Suprapubic skin (tissue), 3 donors: ENCODE measurements at regions not wholly inside any gene's neighbourhood (a gene's known extent, or its start where the extent isn't known, plus 50 kb on each side); places are given as distances from the start of the nearest gene placed in this dataset.

Source experiments
- CTCF ChIP-seq, 2 donors: fragments of 200-600 bp in 1 of 2; fragments of 450-650 bp in 1 of 2; sonication (generic) in 1 of 2; IDR thresholded peaks; one replicate each; pipeline ENCODE4 v1.5.1; 2016 to 2019; ENCODE audit warnings: antibody characterized with exemption in 2 of 2, mild to moderate bottlenecking in 1 of 2, moderate library complexity in 1 of 2
- POLR2A ChIP-seq, 2 donors: fragments of 450-650 bp; IDR thresholded peaks; one replicate each; pipeline ENCODE4 v1.6.1; 2017; ENCODE audit warnings: antibody characterized with exemption in 2 of 2, mild to moderate bottlenecking in 2 of 2, moderate library complexity in 2 of 2

- TF ChIP-seq CTCF (IDR thresholded peaks at IDR 0.05) = no peak
- no peak for TF ChIP-seq POLR2A (IDR thresholded peaks at IDR 0.05)
Measured at GRCh38 chr11:80635178-80635577, 1194.3 kb upstream of the TENM4 start.
